ENCODE measurements at regions not wholly inside any gene's neighbourhood (a gene's known extent, or its start where the extent isn't known, plus 50 kb on each side); places are given as distances from the start of the nearest gene placed in this dataset.
"Not testable (repeated sequence)": the region's sequence is repeated elsewhere in the genome, so short reads cannot be mapped to it uniquely, and the experiment has no call there.

DNA sequence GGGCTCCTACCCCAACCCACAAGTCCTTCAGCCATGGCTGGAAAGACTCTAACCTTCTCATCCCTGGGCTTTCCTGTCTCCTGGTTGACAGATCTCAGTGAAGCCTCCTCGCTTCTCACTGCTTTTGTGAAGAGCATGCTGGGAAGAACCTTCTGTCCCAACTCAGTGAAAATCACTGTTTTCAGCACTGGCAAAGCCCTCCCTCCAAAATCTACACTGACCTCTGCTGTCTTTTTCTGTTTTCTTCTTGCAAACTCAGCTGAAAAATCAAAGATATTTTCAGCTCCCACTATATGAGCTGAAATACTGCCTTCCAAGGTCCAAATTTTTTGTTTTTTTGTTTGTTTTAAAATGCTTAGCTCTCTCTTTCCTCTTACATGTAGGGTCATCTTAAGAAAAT is 266.3 kb upstream of the AGAP1 start:
- no peaks in the 10 kb centered on the region for H3K36me3 ChIP-seq (ENCODE audit: low read depth, missing control alignments)
- intact Hi-C loops (cut with DNase I; ENCODE audit: low total_unique reads): no loop called here
- H3K4me3 ChIP-seq: no peak overlapping the region
- H3K9me3 ChIP-seq: no peaks in the 10 kb centered on the region
- no peaks in the 10 kb centered on the region for H3K27me3 ChIP-seq
- WGBS, 2 donors: 64 to 81% methylated on average over 1 of the region's 1 CpG
- peaks cover 8% of the 10 kb centered on the region for H3K4me1 ChIP-seq
- TF ChIP-seq POLR2A (IDR thresholded peaks at IDR 0.05): no peak
- TF ChIP-seq, protein P1, sequence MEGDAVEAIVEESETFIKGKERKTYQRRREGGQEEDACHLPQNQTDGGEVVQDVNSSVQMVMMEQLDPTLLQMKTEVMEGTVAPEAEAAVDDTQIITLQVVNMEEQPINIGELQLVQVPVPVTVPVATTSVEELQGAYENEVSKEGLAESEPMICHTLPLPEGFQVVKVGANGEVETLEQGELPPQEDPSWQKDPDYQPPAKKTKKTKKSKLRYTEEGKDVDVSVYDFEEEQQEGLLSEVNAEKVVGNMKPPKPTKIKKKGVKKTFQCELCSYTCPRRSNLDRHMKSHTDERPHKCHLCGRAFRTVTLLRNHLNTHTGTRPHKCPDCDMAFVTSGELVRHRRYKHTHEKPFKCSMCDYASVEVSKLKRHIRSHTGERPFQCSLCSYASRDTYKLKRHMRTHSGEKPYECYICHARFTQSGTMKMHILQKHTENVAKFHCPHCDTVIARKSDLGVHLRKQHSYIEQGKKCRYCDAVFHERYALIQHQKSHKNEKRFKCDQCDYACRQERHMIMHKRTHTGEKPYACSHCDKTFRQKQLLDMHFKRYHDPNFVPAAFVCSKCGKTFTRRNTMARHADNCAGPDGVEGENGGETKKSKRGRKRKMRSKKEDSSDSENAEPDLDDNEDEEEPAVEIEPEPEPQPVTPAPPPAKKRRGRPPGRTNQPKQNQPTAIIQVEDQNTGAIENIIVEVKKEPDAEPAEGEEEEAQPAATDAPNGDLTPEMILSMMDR (IDR thresholded peaks at IDR 0.05): no peak
- no peak overlapping the region for H3K27ac ChIP-seq
- no peak for DNase-seq

DNA sequence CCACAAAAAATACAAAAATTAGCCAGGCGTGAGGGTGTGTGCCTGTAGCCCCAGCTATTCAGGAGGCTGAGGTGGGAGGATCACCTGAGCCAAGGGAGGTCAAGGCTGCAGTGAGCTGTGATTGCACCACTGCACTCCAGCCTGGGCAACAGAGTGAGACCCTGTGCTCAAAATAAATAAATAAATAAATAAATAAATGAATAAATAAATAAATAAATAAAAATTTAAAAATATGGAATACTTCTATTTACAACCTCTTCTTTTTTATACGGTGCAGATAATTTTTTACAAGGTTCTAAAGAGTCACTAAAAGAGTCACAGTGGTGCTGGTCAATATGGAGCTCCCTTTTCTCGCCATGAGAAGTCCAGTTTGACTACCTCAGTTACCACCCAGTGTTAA is 265.4 kb upstream of the AGAP1 start:
- H3K27me3 ChIP-seq; intact Hi-C loops (cut with DNase I; ENCODE audit: low total_unique reads); H3K36me3 ChIP-seq (ENCODE audit: low read depth, missing control alignments); H3K9me3 ChIP-seq; H3K4me3 ChIP-seq; H3K4me1 ChIP-seq; H3K27ac ChIP-seq; DNase-seq: not testable (repeated sequence)
- WGBS, 2 donors: 88 to 94% methylated on average over 3 of the region's 3 CpGs

DNA sequence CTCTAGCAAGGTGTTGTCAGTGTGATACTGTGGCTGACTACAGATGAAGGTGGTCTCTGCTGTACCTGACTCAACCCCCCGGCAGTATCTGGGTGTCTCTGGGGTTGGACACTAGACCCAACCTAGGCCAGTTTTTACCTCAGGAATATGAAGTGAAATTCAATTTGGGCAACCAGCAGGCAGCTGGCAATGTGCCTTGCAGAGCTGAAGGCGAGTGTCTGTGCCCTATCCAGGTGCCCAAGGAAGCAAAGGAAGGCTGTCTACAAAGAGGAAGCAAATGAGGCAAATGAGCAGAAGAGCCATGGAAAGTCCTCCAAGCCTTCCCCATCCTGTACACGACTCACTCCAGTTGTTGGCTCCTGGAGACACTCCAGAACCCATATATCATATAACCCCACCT is 264.6 kb upstream of the AGAP1 start:
- Histone ChIP-seq H3K4me1 (peaks cover 8% of the 10 kb centered on the region), H3K4me3 (no peak overlapping the region), H3K27ac (no peak overlapping the region), H3K27me3 (no peaks in the 10 kb centered on the region), H3K9me3 (no peaks in the 10 kb centered on the region), H3K36me3 (ENCODE audit: low read depth, missing control alignments) (no peaks in the 10 kb centered on the region)
- intact Hi-C loops (cut with DNase I; ENCODE audit: low total_unique reads): no loop called here
- WGBS, 2 donors: 79% methylated on average over 3 of the region's 3 CpGs
- DNase-seq: no peak
- TF ChIP-seq POLR2A (IDR thresholded peaks at IDR 0.05): no peak
- TF ChIP-seq, protein P1 (IDR thresholded peaks at IDR 0.05): no peak

DNA sequence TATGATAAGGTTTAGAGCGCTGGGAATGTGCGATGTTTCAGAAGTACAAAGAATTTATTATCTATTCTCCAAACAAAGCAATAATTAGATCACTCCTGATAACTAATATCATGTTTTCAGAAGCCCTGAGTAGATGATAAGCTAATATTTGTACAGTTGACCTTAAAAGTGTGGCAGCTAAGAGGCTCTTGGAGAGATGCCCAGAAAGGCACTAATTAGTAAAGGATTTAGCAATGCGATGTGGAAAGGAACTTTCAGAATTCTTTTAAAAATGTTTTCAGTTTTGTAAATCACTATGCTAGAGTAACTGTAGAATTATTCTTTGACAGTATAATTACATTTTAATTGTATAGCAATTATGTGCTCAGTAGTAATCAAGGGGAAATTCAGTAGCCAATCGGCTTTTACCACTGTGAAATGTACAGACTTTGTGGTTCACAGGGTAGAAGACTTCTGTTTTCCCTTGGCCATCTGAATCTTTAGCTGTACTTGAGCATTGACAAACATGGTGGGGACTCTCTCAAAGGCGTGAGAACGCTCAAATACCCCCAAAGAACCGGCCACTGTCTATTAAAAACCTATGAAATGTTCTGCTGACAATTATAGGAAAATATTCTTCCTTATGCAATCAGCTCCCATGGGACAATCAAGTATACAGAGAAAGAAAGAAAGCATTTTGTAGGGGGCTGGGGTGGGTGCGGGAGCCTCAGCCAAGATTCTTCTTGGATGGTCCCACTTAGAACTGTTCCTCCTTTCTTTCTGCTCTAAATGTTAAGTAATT is 262.8 kb upstream of the AGAP1 start:
- Histone ChIP-seq H3K9me3 (no peaks in the 10 kb centered on the region), H3K4me3 (no peak overlapping the region), H3K27me3 (no peaks in the 10 kb centered on the region), H3K27ac (no peak overlapping the region), H3K4me1 (peaks cover 8% of the 10 kb centered on the region), H3K36me3 (ENCODE audit: low read depth, missing control alignments) (no peaks in the 10 kb centered on the region)
- DNase-seq: no peak
- intact Hi-C loops (cut with DNase I; ENCODE audit: low total_unique reads): no loop called here
- WGBS, 2 donors: 46 to 51% methylated on average over 8 of the region's 8 CpGs
- TF ChIP-seq, protein P1 (IDR thresholded peaks at IDR 0.05): no peak
- TF ChIP-seq POLR2A (IDR thresholded peaks at IDR 0.05): no peak

DNA sequence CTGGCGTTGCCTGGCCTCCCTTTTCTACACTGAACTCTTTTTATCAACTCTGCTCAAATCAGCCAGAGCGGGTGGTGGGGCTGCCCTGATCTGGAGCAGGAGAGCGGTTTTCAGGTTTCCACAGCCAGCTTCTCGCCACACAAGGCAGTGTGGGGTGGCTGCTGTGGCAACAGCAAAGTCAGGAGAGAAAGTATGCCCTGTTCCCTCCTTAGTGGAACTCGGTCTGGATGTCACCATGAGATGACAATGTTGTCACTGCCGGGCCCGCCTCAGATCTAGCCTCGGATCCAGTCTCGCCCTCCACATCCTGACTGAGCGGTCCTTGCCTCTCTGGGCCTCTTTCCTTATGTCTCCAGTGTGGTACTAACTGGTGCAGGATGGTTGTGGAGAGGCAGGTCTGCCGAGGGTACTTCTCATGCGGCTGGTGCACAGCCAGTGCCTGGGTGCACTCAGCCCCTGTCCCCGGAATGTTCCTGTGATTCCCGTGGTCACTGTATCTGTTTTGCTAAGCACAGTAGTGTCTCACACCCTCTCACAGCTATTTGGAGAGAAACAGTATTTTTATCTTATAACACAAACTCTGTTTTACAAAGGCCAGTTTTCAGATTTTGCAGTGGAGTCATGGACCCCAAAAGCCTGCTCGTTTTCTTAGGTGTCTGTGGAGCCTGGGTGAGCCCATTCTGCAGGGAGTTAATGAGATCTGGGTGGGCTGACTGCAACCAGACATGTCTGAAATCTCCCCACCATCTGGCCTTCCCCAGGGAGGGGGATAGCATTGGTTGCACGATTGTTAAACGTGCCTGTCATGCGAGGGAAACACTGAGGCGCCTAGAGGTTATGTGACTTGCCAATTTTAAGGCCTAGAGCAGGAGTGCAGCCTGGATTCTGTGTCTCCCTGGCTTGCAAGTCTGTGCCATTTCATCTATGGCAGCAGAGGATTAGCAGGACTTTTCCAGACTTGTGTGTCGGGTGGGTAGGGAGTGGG is 261.1 kb upstream of the AGAP1 start:
- Histone ChIP-seq H3K27me3 (no peaks in the 10 kb centered on the region), H3K4me3 (no peak overlapping the region), H3K9me3 (no peaks in the 10 kb centered on the region), H3K36me3 (ENCODE audit: low read depth, missing control alignments) (no peaks in the 10 kb centered on the region), H3K4me1 (peaks cover 8% of the 10 kb centered on the region), H3K27ac (no peak overlapping the region)
- intact Hi-C loops (cut with DNase I; ENCODE audit: low total_unique reads): no loop called here
- no peak for TF ChIP-seq POLR2A (IDR thresholded peaks at IDR 0.05)
- TF ChIP-seq, protein P1 (IDR thresholded peaks at IDR 0.05): no peak
- WGBS, 2 donors: 93 to 94% methylated on average over 20 of the region's 20 CpGs
- DNase-seq: no peak

Data from testis (tissue), 2 donors.